Pancreas (tissue), 10 donors: ENCODE measurements at regions not wholly inside any gene's neighbourhood (a gene's known extent, or its start where the extent isn't known, plus 50 kb on each side); places are given as distances from the start of the nearest gene placed in this dataset.

Experiments used
- ATAC-seq, 4 donors: fragments of 200-7000 bp; cut with Tn5 transposase; one replicate each; pipeline versions ENCODE4 v1.8.0 to v1.9.1; 2020; ENCODE audit warnings: mild to moderate bottlenecking in 4 of 4, moderate library complexity in 4 of 4
- DNase-seq, 6 donors: peaks; one replicate each; pipeline ENCODE4 v3.0.0-alpha.2; 2020
- FAIRE-seq: peaks from 2 replicates; lab custom pipeline; 2012; peaks lifted over from hg19 to GRCh38; lab: Jason Lieb, UNC
- H3K27ac ChIP-seq, 4 donors: fragments of 200-600 bp; sonication (generic); 1 replicate in 3 of 4; 2 replicates in 1 of 4; pipeline versions ENCODE4 v1.5.0 to v1.8.0; 2020
- H3K27me3 ChIP-seq, 4 donors: fragments of 200-600 bp; one replicate each; pipeline ENCODE4 v1.8.0; 2021
- H3K36me3 ChIP-seq, 3 donors: fragments of 200-600 bp; sonication (generic) in 1 of 3; one replicate each; pipeline versions ENCODE4 v1.5.0 to v1.8.0; 2020 to 2021
- H3K4me1 ChIP-seq, 3 donors: fragments of 200-600 bp; one replicate each; pipeline ENCODE4 v1.8.0; 2021
- H3K4me3 ChIP-seq, 4 donors: fragments of 200-600 bp; sonication (generic) in 2 of 4; one replicate each; pipeline versions ENCODE4 v1.5.0 to v1.8.0; 2020 to 2021
- H3K9me3 ChIP-seq, 4 donors: fragments of 200-600 bp; one replicate each; pipeline ENCODE4 v1.8.0; 2021
- WGBS, 2 donors: extraction: QIAGEN DNeasy Blood & Tissue Kit; methylation state at CpG; one replicate each; pipeline ENCODE4 v1.1.7; 2013; 5-methylcytosine and 5-hydroxymethylcytosine counted together
- intact Hi-C, 3 donors: fragments of 100-400 bp; cut with DNase I; formaldehyde crosslinking; loops; one replicate each; pipeline versions ENCODE4 v1.11.1 to v1.14.2; 2022
- TF ChIP-seq, protein P1 (sequence below), 4 donors: fragments of 200-600 bp; sonication (generic) in 3 of 4; IDR thresholded peaks; one replicate each; pipeline versions ENCODE4 v1.5.0 to v1.8.0; 2021; ENCODE audit warnings: antibody characterized with exemption in 4 of 4
- donor health status: healthy with polysubstance abuse.
- donor health status: DM: no; HTN: no; CAD: no; lungs with moderate emphysema.
- donor health status: DM: no; HTN: no; CAD: no.
- donor health status: control.
- donor health status: control.
- donor health status: Bipolar disorder and iron deficiency.
- donor health status: DM: yes; HTN: yes; CAD: no.
- donor health status: DM: no; HTN: no; CAD: no.
- donor health status: DM: no; HTN: no; CAD: no.
- donor health status: DM: yes; HTN: yes; CAD: no.

DNA sequence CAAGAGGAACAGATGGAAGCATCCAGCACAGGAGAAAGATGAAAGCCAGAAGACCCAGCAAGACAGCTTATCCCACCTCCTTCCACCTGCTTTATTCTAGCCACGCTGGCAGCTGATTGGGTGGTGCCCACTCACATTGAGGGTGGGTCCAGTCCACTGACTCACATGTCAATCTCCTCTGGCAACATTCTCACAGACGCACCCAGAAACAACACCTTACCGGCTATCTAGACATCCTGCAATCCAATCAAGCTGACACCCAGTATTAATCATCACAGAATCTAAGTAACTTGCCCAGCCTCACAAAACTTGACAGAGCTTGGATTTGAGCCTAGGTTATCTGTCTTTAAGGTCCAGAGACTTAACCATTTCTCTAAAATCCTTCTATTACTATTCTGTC, 208.9 kb downstream of the PAH start:
- intact Hi-C loops: no loop called here
- 57 to 59% methylated on average over 3 of the region's 3 CpGs for WGBS, 2 donors

DNA sequence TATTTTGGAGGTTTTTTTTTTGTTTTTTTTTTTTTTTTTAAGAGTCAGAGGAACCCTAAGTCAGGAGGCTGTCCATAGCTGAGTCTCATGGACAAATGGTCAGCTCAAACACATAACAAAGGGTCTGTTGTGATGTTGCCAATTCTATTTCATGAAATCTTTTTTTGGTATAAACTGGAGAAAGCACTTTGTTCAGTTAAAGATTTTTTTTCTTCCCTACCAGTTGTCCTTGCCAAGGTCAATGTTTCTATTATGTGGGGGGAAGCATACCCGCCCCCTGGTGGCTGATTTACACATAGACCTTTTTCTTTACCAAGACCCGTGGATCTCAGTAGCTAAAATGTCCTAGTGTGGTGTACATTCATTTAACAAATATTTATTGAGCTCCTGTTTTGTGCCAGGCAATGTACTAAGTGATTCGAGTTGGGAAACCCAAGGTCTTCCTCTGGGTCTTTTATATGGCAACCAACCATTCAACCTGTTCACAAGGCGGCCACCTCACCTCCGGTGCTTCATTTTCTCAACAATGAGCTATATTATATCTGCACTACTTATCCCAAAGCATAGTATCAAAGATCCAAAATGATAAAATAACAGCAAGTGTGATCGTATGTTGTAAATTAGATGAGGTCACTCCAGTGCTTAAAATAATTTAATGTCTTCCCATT, 214.5 kb downstream of the PAH start:
- Histone ChIP-seq H3K9me3 (no peaks in the 10 kb centered on the region), H3K4me1 (no peaks in the 10 kb centered on the region), H3K27ac (no peak overlapping the region), H3K36me3 (no peaks in the 10 kb centered on the region), H3K4me3 (no peak overlapping the region), H3K27me3 (no peaks in the 10 kb centered on the region)
- ATAC-seq: peak in 3 of 4 donors; percentile 66 to 82 (median 72)
- WGBS, 2 donors: 37 to 40% methylated on average over 6 of the region's 6 CpGs
- peak in 4 of 6 donors; percentile 6 to 59 (median 42) for DNase-seq
- TF ChIP-seq, protein P1, sequence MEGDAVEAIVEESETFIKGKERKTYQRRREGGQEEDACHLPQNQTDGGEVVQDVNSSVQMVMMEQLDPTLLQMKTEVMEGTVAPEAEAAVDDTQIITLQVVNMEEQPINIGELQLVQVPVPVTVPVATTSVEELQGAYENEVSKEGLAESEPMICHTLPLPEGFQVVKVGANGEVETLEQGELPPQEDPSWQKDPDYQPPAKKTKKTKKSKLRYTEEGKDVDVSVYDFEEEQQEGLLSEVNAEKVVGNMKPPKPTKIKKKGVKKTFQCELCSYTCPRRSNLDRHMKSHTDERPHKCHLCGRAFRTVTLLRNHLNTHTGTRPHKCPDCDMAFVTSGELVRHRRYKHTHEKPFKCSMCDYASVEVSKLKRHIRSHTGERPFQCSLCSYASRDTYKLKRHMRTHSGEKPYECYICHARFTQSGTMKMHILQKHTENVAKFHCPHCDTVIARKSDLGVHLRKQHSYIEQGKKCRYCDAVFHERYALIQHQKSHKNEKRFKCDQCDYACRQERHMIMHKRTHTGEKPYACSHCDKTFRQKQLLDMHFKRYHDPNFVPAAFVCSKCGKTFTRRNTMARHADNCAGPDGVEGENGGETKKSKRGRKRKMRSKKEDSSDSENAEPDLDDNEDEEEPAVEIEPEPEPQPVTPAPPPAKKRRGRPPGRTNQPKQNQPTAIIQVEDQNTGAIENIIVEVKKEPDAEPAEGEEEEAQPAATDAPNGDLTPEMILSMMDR (IDR thresholded peaks at IDR 0.05): peak in 3 of 4 donors; percentile 45 to 57 (median 54)
- intact Hi-C loops: no loop called here
- FAIRE-seq: no peak

More for the DNA sequence above, 208.9 kb downstream of the PAH start:
- Histone ChIP-seq H3K27me3 (no peaks in the 10 kb centered on the region), H3K27ac (no peak overlapping the region), H3K4me1 (no peaks in the 10 kb centered on the region), H3K36me3 (no peaks in the 10 kb centered on the region), H3K9me3 (no peaks in the 10 kb centered on the region), H3K4me3 (no peak overlapping the region)
- TF ChIP-seq, protein P1 (IDR thresholded peaks at IDR 0.05): no peak
- ATAC-seq (no peak), FAIRE-seq (no peak), DNase-seq (no peak)

DNA sequence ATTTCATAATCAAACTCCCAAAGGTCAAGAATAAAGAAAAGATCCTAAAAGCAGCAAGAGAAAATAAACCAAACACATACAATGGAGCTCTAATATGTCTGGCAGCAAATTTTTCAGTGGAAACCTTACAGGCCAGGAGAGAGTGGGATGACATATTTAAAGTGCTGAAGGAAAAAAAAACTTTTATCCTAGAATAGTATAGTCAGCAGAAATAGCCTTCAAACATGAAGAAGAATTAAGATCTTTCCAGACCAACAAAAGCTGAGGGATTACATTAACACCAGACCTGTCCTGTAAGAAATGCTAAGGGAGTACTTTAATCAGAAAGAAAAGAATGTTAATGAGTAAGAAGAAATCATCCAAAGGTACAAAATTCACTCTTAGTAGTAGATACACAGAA, 215.7 kb upstream of the IGF1 start:
- Histone ChIP-seq H3K4me3 (no peak overlapping the region), H3K27ac (no peak overlapping the region), H3K4me1 (no peaks in the 10 kb centered on the region), H3K36me3 (no peaks in the 10 kb centered on the region), H3K9me3 (no peaks in the 10 kb centered on the region), H3K27me3 (no peaks in the 10 kb centered on the region)
- no peak for FAIRE-seq
- intact Hi-C loops: no loop called here
- ATAC-seq: no peak
- TF ChIP-seq, protein P1 (IDR thresholded peaks at IDR 0.05): no peak
- no peak for DNase-seq

DNA sequence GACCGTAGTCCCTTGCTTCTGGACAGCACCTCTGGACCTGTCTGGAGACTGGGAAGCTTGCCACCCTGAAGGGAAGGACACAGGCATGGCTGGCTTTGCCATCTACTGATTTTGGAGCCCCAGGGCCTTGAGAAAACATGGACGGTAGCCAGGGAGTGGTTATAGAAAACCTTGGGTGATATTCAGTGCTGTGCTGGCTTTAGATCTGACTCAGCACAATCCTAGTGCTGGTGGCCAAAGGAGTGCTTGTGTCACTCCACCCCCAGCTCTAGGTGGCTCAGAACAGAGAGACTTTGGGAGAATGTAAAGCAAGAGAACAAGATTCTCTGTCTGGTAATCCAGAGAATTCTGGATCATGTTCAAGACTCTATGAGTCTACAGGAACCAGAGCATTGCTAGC, 214.5 kb upstream of the IGF1 start:
- TF ChIP-seq, protein P1 (IDR thresholded peaks at IDR 0.05): no peak
- H3K27ac ChIP-seq: no peak overlapping the region
- H3K36me3 ChIP-seq: no peaks in the 10 kb centered on the region
- ATAC-seq (no peak), DNase-seq (no peak), FAIRE-seq (no peak)
- no peaks in the 10 kb centered on the region for H3K4me1 ChIP-seq
- no peaks in the 10 kb centered on the region for H3K9me3 ChIP-seq
- WGBS, 2 donors: 53 to 57% methylated on average over 2 of the region's 2 CpGs
- intact Hi-C loops: no loop called here
- H3K4me3 ChIP-seq: no peak overlapping the region
- H3K27me3 ChIP-seq: no peaks in the 10 kb centered on the region

DNA sequence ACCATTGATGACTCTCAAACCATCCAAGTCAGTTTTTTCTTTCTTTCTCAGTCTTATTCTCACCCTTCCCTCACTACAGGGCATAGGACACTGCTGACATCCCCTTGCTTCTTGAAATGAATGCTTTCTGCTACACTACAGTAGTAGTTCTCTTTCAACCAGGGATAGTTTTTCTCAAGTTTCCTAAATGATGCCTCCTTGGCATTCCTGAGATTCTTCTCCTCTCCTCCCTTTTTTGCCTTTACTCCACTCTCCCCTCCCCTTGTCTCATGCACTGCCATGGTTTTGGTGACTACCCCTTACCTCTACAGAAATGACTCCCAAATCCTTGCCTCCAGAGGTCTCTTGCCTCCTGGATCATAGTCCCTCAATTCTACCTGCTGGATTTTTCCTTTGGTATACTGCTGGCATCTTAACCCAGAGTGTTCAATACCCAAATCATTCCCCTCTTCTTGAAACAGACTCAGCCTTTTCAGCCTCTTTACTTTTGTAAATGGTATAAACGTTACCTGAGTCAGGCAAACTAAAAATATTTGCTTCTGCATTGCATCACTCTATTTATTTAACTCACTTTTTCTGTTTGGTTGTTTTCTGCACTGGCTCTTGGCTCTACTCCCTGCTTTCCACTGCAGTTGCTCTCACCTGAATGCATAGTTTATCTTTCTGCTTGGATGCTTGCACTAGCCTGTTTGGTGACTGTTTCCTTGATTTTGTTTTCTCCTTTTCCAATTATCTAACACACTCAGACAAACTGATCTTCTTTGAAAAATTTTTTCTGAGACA, 211.6 kb upstream of the IGF1 start:
- TF ChIP-seq, protein P1 (IDR thresholded peaks at IDR 0.05): no peak
- Histone ChIP-seq H3K27ac (no peak overlapping the region), H3K27me3 (no peaks in the 10 kb centered on the region), H3K36me3 (no peaks in the 10 kb centered on the region), H3K9me3 (no peaks in the 10 kb centered on the region), H3K4me1 (no peaks in the 10 kb centered on the region), H3K4me3 (no peak overlapping the region)
- no peak for FAIRE-seq
- no peak for DNase-seq
- peak in 1 of 4 donors; percentile 21 for ATAC-seq
- intact Hi-C loops: no loop called here
- 3 to 14% methylated on average over 1 of the region's 1 CpG for WGBS, 2 donors
